T1000 (cell line): ENCODE measurements at regions not wholly inside any gene's neighbourhood (a gene's known extent, or its start where the extent isn't known, plus 50 kb on each side); places are given as distances from the start of the nearest gene placed in this dataset.
"Not testable (repeated sequence)": the region's sequence is repeated elsewhere in the genome, so short reads cannot be mapped to it uniquely, and the experiment has no call there.

Experiments
- DNase-seq: peaks from one replicate; lab custom pipeline; 2025; ENCODE audit warnings: mixed read lengths; lab: John Stamatoyannopoulos, UW

- DNase-seq, result no peak
Observed at GRCh38 chr14:35940291-35940690, 114.2 kb downstream of the BRMS1L start.

GRCh38 chr14:35938770-35939169, 112.6 kb downstream of the BRMS1L start:
- DNase-seq, result no peak

- no peak for DNase-seq
Observed at GRCh38 chr14:35934499-35934898, 108.4 kb downstream of the BRMS1L start.

DNA sequence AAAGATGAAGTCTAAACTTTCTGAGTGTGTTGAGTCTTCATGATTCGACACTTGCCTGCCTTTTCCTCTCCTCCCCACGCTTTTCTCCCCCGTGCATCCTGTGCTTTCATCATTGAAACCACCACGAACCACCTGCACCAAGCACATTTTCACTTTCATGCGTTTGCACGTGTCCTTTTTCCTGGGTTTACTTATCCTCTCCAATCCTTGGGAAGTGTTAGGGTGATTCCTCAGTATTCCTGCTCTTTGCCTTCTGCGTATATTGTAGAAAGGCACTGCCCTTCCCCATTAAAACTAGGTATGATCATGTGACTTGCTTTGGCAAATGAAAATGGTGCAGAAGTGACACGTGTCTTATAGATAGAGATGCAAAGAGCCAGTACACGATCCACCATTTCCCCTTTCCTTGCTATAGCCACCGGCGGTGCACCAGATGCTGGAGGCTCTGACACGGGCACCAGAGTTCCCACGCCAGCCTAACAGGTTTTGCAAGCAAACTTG, 106.6 kb downstream of the BRMS1L start:
- DNase-seq, result no peak

DNA sequence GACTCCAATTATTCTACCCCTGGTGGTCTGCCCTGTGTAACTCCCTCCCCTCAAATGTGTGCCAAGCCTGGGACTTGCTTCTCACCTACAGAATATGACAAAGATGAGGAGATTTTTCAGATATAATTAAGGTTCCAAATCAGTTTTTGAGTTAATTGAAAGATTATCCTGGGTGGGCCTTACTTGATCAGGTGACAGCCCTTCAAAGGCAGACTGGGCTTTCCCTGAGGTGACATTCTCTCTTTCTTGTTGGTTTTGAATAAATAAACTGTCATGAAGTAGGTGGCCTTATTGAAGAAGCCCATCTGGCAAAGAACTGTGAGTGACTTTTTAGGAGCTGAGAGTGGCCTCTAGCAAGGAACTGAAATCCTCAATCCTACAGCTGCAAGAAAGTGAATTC, 106.0 kb downstream of the BRMS1L start:
- no peak for DNase-seq

DNA sequence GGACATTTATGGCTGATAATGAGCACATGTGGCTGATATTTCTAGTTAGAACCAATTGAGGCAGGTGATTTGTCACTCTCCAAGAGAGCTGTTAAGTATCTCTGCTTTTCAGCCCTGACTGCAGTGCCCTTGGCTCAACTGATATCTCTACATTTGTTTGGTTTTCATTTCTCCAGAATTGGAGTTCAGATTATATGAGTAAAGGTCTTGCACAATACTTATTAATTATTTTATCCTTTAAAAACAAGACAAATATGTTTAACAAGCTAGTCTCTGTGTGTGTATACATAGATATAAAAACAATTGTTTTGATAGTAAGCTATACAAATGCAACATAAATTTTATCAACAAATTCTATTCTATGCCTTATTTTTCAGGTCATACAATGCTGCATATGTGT, 105.2 kb downstream of the BRMS1L start:
- no peak for DNase-seq

DNA sequence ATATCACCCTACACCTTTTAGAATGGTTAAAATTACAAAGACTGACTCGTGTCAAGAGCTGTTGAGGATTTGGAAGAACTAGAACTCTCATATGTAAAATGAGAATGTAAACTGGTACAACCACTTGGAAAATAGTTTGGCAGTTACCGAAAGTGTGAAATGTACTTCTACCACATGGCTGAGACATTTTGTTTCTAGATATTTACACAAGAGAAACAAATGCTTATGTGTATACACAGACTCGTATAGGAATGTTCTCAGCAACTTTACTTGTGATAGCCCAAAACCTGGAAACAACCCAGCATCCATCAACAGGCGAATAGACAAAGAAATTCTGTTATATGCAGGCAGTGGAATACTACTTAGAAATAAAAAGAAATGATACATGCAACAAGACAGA, 103.0 kb downstream of the BRMS1L start:
- no peak for DNase-seq

- DNase-seq, result no peak
Observed at GRCh38 chr14:35927727-35928126, 101.6 kb downstream of the BRMS1L start.

DNA sequence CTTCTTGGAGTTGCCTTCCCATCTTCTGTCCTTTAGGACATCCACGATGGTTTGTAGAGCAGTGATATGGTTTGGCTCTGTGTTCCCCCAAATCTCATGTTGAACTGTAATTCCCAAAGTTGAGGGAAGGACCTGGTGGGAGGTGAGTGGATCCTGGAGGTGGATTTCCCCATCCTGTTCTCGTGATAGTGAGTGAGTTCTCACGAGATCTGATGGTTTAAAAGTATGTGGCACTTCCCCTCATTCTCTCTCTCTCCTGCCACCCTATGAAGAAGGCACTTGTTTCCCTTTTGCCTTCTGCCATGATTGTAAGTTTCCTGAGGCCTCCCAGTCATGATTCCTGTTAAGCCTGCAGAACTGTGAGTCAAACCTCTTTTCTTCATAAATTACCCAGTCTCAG, 99.2 kb downstream of the BRMS1L start:
- DNase-seq, result no peak

DNA sequence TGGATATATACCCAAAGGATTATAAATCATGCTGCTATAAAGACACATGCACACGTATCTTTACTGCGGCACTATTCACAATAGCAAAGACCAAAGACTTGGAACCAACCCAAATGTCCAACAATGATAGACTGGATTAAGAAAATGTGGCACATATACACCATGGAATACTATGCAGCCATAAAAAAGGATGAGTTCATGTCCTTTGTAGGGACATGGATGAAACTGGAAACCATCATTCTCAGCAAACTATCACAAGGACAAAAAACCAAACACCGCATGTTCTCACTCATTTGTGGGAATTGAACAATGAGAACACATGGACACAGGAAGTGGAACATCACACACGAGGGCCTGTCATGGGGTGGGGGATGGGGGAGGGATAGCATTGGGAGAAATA, 96.5 kb downstream of the BRMS1L start:
- DNase-seq, result not testable (repeated sequence)

DNA sequence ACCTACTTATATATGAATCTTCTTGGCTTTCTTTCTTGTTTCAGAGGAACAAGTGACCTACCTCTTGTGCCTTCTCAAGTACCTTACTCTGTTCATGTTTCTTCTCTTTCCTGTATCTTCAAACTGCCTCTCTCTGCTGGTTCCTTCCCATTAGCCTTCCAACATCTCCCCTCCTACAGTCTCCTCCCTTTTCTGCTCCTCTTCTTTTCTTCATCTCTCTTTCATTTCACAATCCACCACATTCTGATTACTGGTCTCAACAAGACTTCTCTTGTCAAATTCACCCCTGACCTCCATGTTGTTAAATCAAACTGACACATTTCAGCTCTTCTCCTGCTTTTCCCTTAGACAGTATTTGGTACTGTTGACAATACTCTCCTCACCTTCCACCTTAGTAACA, 95.6 kb downstream of the BRMS1L start:
- DNase-seq, result no peak
